ENCODE measurements at regions not wholly inside any gene's neighbourhood (a gene's known extent, or its start where the extent isn't known, plus 50 kb on each side); places are given as distances from the start of the nearest gene placed in this dataset.

DNA sequence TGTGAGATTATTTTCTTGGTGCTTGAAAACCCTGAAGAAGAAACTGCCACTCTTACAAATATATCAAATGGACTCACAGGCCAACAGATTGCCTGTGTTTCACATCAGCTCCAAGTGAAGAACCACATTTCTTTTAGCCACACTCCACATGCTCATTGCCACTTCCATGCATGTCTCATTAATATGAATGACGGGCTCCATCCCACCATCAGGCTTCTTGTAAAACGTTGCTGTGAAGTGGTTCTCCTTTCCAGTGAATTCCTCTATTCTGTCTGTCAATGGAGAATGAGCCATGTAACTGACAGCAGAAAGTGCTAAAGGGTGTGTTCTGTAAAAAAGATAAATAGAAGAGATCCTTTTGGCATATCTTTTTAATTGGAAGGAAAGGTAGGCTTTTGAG is 188.2 kb upstream of the RMST start:
- DNase-seq (ENCODE audit: low read depth in 2 of 2), result no peak

- no peak for DNase-seq (ENCODE audit: low read depth in 2 of 2)
These were observed 187.3 kb upstream of the RMST start for GRCh38 chr12:97275256-97275655.

- DNase-seq (ENCODE audit: low read depth in 2 of 2), result no peak
These were observed 186.6 kb upstream of the RMST start for GRCh38 chr12:97275728-97276590.

DNA sequence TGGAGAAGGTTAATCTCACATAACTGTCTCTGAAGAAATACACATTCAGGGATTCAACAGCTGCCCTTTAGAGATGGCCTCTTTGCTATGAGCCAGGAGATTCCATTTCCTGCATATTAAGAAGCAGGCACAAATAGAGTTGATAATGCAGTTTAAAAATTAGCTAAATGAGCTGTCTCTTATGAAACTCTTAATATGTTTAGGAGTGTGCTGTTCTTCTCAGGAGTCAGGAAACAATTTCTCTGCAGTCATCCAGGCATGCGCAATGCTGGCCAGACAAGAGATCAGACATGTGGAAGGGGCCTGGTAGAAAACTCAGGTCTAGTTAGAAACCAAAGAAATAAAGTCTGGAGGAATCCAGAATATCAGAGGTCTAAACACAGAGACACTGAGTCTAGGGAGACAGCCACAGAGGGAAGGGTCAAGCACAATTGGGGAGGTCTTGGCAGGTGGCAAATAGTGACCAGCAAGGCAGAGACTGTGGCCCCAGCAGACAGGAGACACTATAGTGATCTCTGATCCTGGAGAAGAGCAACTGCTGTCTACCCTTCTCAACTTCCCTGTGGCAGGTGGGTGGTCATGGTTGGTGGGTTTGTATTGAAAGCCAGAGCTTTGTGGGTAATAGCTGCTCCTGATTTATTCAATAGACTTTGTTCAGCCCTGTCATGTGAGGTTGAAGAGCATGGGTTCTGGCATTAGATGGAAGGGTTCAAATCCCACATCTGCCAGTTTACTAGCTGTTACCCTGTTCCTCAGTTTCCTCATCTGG is 185.8 kb upstream of the RMST start:
- DNase-seq (ENCODE audit: low read depth in 2 of 2), result no peak

GRCh38 chr12:97283297-97283696 is 179.3 kb upstream of the RMST start:
- no peak for DNase-seq (ENCODE audit: low read depth in 2 of 2)

DNA sequence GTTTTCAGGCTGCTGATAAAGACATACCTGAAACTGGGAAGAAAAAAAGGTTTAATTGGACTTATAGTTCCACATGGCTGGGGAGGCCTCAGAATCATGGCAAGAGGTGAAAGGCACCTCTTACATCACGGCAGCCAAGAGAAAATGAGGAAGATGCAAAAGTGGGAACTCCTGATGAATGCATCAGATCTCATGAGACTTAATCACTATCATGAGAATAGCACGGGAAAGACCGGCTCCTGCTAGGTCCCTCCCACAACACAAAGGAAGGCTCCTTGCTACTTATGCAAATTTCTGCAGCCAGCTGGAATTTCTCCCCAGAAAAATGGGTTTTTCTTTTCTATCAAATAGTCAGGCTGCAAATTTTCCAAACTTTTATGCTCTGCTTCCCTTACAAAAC is 174.1 kb upstream of the RMST start:
- DNase-seq (ENCODE audit: low read depth in 2 of 2), result no peak

GRCh38 chr12:97292588-97292987 is 170.0 kb upstream of the RMST start:
- no peak for DNase-seq (ENCODE audit: low read depth in 2 of 2)

- no peak for DNase-seq (ENCODE audit: low read depth in 2 of 2)
These were observed 169.1 kb upstream of the RMST start for GRCh38 chr12:97293541-97293940.

DNA sequence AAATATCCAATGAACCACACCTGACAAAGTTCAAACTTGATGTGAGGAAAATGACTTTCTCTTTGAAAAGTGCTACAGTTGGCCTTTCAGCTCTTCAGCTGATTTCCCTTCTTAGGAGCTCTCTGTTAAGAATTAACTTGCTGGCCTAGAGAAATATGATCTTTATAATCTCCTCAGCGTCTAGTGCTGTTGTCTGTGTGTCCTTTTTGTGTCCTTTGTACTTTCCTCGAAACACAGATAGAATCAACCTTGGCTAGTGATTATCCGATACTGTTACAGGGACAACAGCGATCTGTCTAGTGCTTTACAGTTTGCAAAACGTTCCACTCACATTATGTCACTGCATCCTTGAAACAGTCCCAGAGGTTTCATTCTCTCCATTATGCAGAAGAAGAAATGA is 162.8 kb upstream of the RMST start:
- DNase-seq (ENCODE audit: low read depth in 2 of 2), result no peak

GRCh38 chr12:97300431-97300830 is 162.2 kb upstream of the RMST start:
- DNase-seq (ENCODE audit: low read depth in 2 of 2), result no peak

- no peak for DNase-seq (ENCODE audit: low read depth in 2 of 2)
These were observed 161.7 kb upstream of the RMST start for GRCh38 chr12:97300891-97301290.

DNA sequence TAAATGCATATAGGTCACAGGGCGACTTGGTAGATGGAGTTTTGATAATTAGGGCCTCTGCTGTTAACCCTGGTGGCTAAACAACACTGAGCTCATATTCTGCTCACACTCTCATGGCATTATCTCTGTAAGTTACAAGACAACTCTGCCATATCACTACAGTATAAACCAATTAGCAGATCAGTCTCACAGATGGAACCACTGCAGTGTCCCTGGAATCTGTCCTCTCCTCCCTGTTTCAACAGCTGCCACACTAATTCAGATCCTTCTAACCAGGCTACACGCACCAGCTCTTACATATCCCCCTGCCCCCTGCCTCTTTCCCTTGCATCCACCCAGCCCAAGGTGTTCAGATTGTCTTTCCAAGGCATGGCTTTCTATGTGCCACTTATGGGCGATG is 161.0 kb upstream of the RMST start:
- no peak for DNase-seq (ENCODE audit: low read depth in 2 of 2)

- no peak for DNase-seq (ENCODE audit: low read depth in 2 of 2)
These were observed 157.0 kb upstream of the RMST start for GRCh38 chr12:97305651-97306050.

GRCh38 chr12:97306147-97306546 is 156.5 kb upstream of the RMST start:
- DNase-seq (ENCODE audit: low read depth in 2 of 2), result no peak

- peak in 1 of 2 donors; percentile 20 for DNase-seq (ENCODE audit: low read depth in 2 of 2)
These were observed 153.9 kb upstream of the RMST start for GRCh38 chr12:97308576-97309198.

DNA sequence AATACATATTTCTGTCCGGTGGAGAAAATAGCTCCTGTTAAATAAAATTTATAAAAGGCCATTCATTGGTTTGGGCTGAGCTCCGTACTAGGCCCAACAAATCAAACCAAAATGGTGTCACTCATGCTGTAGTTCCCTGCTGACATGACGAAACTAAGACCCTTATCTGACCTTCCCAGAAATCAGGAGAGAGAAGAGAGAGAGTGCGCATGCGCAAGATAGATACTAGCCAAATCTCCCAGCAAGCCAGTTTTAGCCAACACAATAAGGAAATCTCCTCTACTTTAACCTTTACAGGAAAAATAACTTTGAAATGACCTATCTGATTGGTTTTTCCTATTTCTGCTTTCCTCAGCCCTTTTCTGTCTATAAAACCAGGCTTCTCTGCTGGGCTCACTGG is 152.7 kb upstream of the RMST start:
- DNase-seq (ENCODE audit: low read depth in 2 of 2), result no peak

DNA sequence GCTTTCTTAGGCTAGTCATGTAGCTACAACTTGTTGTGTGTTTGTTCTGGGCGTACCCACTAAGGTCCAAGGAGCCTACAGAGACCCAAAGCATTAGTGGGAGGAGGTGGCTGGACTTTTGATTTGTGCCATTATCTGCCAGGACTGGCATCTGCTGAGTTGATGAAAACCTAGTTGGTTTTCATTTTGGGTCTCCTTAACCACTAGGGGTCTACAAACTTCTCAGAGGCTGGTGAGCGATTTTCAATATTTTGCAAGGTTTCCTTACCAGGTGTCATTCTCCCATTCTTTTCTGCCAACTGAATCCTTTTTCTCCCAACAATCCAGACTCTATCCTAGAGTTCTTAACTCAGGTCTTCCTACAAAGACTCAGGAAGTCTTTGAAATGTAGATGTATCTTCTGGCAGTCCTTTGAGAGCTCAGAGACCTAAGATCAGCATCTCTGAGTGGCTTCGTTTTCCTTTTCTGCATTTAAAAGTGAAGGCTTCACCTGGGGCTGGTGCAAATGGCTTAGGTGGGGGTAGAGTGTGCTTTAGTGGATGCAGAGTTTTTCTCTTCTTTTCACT is 150.0 kb upstream of the RMST start:
- DNase-seq (ENCODE audit: low read depth in 2 of 2), result no peak

DNA sequence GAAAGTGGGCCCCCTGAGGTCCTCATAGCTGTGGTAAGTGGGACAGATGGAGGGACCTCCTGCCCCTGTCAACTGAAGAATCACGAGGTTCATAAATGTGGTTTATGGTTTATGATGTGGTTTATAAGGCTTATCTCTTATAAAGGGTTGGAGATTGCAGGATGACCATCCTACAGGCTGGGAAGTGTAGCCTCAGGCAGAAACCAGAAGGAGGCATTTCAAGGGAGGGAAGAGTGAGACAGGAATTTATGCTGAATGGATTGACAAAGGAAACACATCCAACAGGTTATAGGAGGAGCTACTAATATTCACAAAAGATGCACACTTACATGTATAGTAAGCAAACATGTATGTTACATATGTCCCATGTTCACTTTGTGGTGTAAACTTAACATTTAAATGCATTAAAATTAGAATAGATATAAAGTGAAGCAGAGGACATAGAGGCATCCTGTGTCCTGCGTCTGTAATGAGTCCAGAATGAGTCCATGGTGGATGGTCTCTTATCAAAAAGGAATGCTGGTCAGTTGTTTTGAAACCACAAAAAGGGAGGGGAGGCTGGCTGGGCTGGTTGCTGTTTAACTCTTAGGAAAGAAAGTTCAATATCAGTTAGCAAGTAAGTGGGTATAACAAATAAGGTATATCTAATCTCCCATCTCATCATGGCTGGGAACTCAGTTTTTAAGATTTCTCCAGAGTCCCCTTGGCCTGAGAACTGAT is 149.0 kb upstream of the RMST start:
- DNase-seq (ENCODE audit: low read depth in 2 of 2), result no peak

DNA sequence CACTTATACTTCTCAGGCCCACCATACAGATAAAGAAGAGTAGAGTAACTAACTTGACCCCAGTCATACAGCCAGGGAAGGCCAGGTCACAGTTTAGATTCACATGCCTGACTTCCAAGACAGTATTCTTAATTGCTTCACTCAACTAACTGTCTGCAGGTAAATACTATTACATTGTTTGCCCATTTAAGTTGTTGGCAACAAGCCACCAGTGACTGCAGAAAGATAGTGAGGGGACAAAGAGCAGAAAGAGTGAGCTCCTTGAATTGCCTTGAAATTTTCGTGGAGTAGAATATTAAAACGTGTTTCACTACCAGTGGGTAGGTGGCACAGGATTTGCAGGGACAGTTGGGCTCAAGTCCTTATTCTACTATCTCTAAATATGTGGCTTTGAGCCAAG is 146.3 kb upstream of the RMST start:
- no peak for DNase-seq (ENCODE audit: low read depth in 2 of 2)

DNA sequence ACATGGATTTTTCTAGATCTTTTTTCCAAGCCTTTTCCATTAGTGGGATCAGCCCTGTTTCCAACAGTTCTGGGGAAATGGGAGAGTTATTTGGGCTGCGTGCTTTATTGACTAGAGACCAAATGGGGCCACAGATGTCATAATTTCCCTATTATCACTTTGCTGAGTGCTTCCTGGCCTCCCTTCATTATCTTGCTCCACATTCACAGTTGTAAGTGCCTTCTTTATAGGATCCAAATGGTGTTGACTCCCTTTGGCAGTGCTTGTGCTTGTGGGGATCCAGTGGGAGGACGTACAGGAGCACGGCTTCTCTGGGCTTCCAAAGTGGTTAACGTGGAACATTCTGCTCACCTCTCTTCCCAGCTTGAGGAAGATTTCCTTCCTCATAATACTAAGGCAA is 141.0 kb upstream of the RMST start:
- no peak for DNase-seq (ENCODE audit: low read depth in 2 of 2)

DNA sequence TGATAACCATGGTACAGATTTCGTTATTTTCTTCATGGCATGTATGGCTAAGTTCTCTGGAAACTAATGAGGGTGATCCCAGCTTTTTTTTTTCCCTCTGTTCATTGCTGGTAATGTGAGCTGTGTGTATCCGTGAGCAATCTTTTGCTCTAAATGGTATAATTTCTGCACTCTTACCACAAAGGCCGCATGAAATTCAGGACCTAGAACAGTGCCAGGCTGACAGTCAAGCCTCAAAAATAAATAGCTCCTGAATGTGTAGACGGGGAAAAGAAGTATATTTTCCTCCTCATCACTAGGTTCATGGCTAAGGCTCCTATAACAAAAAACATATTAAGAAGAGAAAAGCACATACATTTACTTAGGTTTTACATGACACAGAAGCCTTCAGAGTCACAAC is 140.2 kb upstream of the RMST start:
- no peak for DNase-seq (ENCODE audit: low read depth in 2 of 2)

DNA sequence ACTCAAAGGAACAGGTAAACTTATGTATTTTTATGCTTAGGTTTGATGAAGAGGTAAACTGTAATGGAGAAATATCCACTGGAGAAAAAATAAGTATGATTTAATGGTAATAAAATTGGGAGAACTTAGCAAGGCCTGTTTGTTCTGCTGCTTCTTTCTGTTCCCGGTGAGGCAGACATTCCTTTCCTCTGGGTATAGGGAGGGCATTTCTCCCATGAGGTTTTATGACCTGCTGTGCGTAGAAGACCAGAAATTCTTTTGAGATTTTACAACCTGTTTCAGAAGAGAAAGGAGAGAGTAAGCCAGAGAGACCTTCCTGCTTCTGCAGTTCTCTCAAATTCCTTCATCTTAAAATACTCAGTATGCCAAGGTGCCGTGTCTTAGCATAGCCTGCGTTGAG is 139.4 kb upstream of the RMST start:
- no peak for DNase-seq (ENCODE audit: low read depth in 2 of 2)
